Hindlimb muscle (tissue), 1 donor: ENCODE measurements at regions not wholly inside any gene's neighbourhood (a gene's known extent, or its start where the extent isn't known, plus 50 kb on each side); places are given as distances from the start of the nearest gene placed in this dataset.
"Not testable (repeated sequence)": the region's sequence is repeated elsewhere in the genome, so short reads cannot be mapped to it uniquely, and the experiment has no call there.

ENCODE experiments used
- DNase-seq: peaks from one replicate; pipeline ENCODE4 v3.0.0-alpha.2; 2013

DNA sequence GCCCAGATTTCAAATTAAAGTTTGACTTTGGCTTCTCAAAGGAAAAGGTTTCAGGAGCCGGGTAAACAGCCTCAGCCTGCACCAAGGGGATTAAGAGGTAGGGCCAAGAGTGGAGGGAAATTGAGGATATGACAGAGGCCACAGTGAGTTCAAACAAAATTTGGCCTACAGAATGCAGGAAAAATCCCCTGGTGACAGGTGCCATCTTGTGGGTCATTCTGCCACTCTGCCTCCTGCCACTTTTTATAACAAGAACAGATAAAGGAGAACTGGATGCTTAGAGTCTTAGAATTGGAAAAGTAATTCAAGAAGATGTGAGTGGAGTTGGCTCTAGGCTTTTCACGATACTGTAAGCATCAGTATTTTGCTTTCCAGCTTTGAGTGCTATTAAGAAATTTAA, 253.2 kb downstream of the NR2F2 start:
- DNase-seq: no peak

GRCh38 chr15:96585484-96586386, 255.2 kb downstream of the NR2F2 start:
- no peak for DNase-seq

DNA sequence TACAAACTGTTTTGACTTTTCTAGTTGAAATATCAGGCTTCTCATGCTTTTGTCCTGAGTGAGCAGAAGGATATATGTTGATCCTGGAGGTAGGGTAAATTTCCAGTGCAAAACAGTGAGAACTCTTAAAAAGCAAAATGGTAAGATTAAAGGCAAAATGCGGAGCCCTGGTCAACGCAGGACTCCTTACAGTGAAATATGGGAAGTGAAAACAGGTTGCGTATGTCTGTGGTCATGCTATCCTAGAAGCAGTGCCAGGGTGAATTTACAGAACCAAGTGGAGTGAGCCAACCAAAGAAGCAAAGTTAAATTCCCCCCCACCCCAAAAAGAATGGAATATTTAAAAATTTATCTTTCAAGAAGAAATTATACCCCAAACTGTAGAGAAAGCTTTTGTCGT, 256.4 kb downstream of the NR2F2 start:
- no peak for DNase-seq

GRCh38 chr15:96589864-96590263, 259.4 kb downstream of the NR2F2 start:
- no peak for DNase-seq

DNA sequence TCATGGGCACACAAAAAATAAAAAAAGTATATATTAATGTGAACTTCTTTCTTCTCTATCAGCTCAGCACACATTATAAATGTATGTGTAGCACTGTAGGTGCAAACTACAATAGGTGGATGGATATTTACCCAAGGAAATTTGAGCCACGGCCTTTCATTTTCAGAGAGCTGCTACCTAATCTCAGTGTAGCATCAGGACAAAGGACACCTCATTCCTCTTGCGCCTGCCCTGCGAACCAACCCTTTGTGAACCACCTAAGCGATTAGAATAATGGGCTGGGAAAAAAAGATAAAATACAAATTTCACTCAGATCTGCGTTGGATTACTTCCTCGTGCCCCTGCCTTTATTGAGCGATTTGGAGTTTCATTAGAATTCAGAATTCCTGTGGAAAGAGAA, 263.2 kb downstream of the NR2F2 start:
- DNase-seq: no peak

GRCh38 chr15:96595951-96596350, 265.5 kb downstream of the NR2F2 start:
- no peak for DNase-seq

- DNase-seq: no peak
Observed at GRCh38 chr15:96598514-96598913, 268.0 kb downstream of the NR2F2 start.

- DNase-seq: no peak
Observed at GRCh38 chr15:96599268-96599667, 268.8 kb downstream of the NR2F2 start.

DNA sequence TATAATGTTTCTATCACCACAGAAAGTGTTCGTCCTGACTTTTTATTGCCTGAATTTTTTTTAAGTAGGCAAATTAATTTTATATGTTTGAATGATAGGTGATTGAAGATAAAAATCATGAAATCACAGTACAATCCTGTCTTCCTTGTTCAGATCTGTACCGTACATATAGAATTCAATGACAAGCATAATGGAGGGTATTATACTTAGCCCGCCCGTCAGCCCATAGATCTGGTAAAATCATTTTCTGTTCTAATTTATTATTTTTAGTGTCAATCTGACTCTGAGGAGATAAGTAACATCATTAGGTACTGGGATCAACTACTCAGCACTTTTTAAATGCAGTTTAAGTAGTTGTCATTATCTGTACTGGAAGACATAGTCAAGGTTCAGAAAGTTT, 269.9 kb downstream of the NR2F2 start:
- no peak for DNase-seq

- DNase-seq: no peak
Observed at GRCh38 chr15:96606617-96607016, 276.1 kb downstream of the NR2F2 start.

GRCh38 chr15:96610757-96611156, 280.3 kb downstream of the NR2F2 start:
- no peak for DNase-seq

DNA sequence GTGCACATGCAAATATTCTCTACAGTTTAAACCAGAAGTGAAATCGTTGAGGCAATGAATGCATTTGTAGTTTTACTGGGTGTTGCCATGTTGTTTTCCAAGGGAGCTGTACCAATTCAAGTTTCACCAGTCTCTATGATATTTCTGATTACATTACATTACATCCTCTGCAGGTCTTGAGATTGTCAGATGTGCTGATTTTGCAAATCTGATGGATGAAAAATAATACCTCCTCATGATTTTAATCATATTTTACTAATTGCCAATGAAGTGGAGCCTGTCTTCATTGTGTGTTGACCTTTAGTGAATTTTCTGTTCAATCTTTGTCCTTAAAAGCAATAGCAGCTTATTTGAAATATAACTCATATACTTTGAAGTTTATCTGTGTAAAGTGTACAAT, 282.4 kb downstream of the NR2F2 start:
- DNase-seq: no peak

DNA sequence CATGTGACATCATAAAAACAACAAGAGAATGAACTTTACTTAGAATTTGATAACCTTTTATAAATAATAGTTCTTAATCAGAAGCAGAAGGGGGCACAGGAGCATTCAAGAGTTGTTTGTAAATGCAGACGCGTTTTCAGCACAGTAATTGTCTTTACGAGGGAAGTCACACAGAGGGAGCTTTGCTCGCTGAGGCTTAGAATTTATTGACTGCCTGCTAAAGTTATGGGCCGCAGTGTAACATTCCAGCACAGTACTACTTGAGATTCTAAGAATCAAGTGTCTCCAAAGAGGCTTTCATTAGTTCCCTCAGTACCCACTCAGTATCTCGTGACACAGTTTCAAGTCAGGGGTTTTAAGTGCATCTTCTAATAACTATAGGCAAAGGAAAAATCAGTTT, 288.7 kb downstream of the NR2F2 start:
- DNase-seq: no peak

GRCh38 chr15:96622714-96623113, 292.2 kb downstream of the NR2F2 start:
- DNase-seq: no peak

DNA sequence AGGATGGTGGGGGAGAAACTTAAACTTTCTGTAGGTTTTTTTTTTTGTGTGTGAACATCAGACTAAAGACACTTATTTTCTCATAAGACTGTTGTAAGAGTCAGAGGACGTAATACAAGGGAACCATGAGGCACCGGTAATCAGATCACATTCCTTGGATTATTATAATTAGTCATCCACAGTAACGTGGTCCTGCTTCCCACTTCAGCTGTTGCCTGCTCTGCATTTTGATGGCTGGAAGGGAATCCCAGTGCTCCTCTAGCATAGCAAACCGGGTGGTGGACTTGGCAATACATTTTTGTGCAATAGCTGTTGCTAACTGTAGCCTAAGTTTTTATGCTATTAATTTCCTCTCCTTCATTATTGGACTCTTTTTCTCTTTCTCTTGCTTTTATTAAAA, 294.8 kb downstream of the NR2F2 start:
- peak; percentile 6 for DNase-seq

GRCh38 chr15:96627031-96627568, 296.6 kb downstream of the NR2F2 start:
- peak; percentile 5 for DNase-seq

- DNase-seq: peak; percentile 19
Observed at GRCh38 chr15:96629511-96629910, 299.0 kb downstream of the NR2F2 start.

DNA sequence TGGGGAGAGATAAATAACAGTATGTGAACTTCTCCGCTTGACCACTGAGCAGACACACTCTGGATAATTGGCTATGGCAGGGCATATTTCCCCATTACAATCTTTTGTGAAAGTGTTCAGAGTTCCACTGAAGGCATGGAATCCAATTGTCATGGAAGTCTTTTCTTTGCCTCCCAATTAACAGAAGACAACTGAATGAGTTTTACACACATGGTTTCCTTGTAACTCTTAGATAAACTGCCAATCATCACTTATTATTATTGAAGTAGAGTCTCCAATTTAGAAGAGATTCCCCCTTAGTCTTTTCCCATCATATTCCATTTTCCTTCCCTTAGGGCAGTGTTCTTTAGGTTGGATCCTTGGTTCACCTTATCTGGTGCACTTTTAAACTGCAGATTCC, 308.3 kb downstream of the NR2F2 start:
- no peak for DNase-seq

- DNase-seq: no peak
Observed at GRCh38 chr15:96645796-96646195, 315.3 kb downstream of the NR2F2 start.

GRCh38 chr15:96648866-96649265, 318.4 kb downstream of the NR2F2 start:
- DNase-seq: no peak

- DNase-seq: no peak
Observed at GRCh38 chr15:96657096-96657495, 326.6 kb downstream of the NR2F2 start.

- DNase-seq: not testable (repeated sequence)
Observed at GRCh38 chr15:96666979-96667378, 336.5 kb downstream of the NR2F2 start.

DNA sequence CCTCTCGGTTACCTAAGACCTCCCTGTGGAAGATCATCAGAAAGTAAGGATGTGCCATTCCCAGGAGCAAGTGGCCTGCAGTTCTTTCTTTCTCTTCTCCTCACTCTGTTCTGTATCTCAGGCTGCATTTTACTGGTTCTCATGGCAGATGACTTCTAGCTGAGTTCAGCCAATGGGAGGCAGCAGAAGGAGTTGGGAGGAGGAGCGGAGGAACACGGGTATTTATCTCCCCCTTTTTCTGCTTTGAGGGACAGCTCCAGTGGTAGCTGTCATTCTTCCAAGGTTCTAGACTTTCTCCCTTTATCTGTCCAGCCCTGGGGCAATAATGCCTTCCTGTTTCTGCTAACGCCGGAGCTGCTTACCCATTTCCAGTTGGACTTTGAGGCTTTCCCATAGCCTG, 339.9 kb downstream of the NR2F2 start:
- DNase-seq: no peak

GRCh38 chr15:96672629-96673028, 342.1 kb downstream of the NR2F2 start:
- DNase-seq: no peak
